NCI-H1417 (cell line): ENCODE measurements at regions not wholly inside any gene's neighbourhood (a gene's known extent, or its start where the extent isn't known, plus 50 kb on each side); places are given as distances from the start of the nearest gene placed in this dataset.
A peak's percentile ranks its signal among the peaks of the same experiment; 100 is the strongest.
"Not testable (repeated sequence)": the region's sequence is repeated elsewhere in the genome, so short reads cannot be mapped to it uniquely, and the experiment has no call there.

Experiments
- DNase-seq, 3 experiments: peaks; one replicate each; lab custom pipeline; 2025; lab: John Stamatoyannopoulos, UW

GRCh38 chr6:144613859-144614258 is 328.7 kb downstream of the UTRN start:
- no peak for DNase-seq

- DNase-seq: no peak
Observed at GRCh38 chr6:144615870-144616269, 330.7 kb downstream of the UTRN start.

GRCh38 chr6:144617191-144617590 is 332.1 kb downstream of the UTRN start:
- no peak for DNase-seq

- DNase-seq: peak in 2 of 3 experiments; percentile 74 to 93
Observed at GRCh38 chr6:144617708-144618107, 332.6 kb downstream of the UTRN start.

GRCh38 chr6:144619966-144620365 is 334.8 kb downstream of the UTRN start:
- peak in 1 of 3 experiments; percentile 23 for DNase-seq

GRCh38 chr6:144621332-144621731 is 336.2 kb downstream of the UTRN start:
- DNase-seq: no peak

GRCh38 chr6:144624246-144624645 is 339.1 kb downstream of the UTRN start:
- no peak for DNase-seq

GRCh38 chr6:144624716-144625115 is 339.6 kb downstream of the UTRN start:
- DNase-seq: no peak

- no peak for DNase-seq
Observed at GRCh38 chr6:144630857-144631256, 345.7 kb downstream of the UTRN start.

GRCh38 chr6:144632266-144632665 is 347.1 kb downstream of the UTRN start:
- DNase-seq: no peak

- DNase-seq: no peak
Observed at GRCh38 chr6:144633886-144634285, 348.8 kb downstream of the UTRN start.

GRCh38 chr6:144634371-144634770 is 349.2 kb downstream of the UTRN start:
- DNase-seq: no peak

GRCh38 chr6:144635051-144635450 is 349.9 kb downstream of the UTRN start:
- DNase-seq: no peak

- not testable (repeated sequence) for DNase-seq
Observed at GRCh38 chr6:144636025-144636424, 350.9 kb downstream of the UTRN start.

- no peak for DNase-seq
Observed at GRCh38 chr6:144637541-144637940, 352.4 kb downstream of the UTRN start.

- DNase-seq: no peak
Observed at GRCh38 chr6:144639654-144640053, 354.5 kb downstream of the UTRN start.

GRCh38 chr6:144641286-144641685 is 356.2 kb downstream of the UTRN start:
- DNase-seq: no peak

GRCh38 chr6:144644776-144645175 is 359.6 kb downstream of the UTRN start:
- DNase-seq: no peak

GRCh38 chr6:144646093-144647056 is 361.2 kb downstream of the UTRN start:
- no peak for DNase-seq

- DNase-seq: no peak
Observed at GRCh38 chr6:144647406-144647964, 362.4 kb downstream of the UTRN start.

- DNase-seq: no peak
Observed at GRCh38 chr6:144647971-144648651, 363.0 kb downstream of the UTRN start.

- no peak for DNase-seq
Observed at GRCh38 chr6:144649085-144649484, 363.9 kb downstream of the UTRN start.

GRCh38 chr6:144651234-144651633 is 366.1 kb downstream of the UTRN start:
- DNase-seq: no peak
